ENCODE measurements at regions not wholly inside any gene's neighbourhood (a gene's known extent, or its start where the extent isn't known, plus 50 kb on each side); places are given as distances from the start of the nearest gene placed in this dataset.
"Not testable (repeated sequence)": the region's sequence is repeated elsewhere in the genome, so short reads cannot be mapped to it uniquely, and the experiment has no call there.

- not testable (repeated sequence) for TF ChIP-seq CTCF, POLR2A (IDR thresholded peaks at IDR 0.05)
These were observed 65.6 kb upstream of the OPN4 start for GRCh38 chr10:86588781-86589180.
